Spleen (tissue), 11 donors: ENCODE measurements at regions not wholly inside any gene's neighbourhood (a gene's known extent, or its start where the extent isn't known, plus 50 kb on each side); places are given as distances from the start of the nearest gene placed in this dataset.
"Not testable (repeated sequence)": the region's sequence is repeated elsewhere in the genome, so short reads cannot be mapped to it uniquely, and the experiment has no call there.

ENCODE experiments used
- DNase-seq: peaks from one replicate; pipeline ENCODE4 v3.0.0-alpha.2; 2020
- H3K27ac ChIP-seq, 8 donors: fragments of 200-600 bp; sonication (generic) in 7 of 8; 1 replicate in 4 of 8; 2 replicates in 4 of 8; pipeline versions ENCODE4 v1.5.0 to v1.8.0; 2016 to 2021; ENCODE audit warnings: inconsistent platforms in 4 of 8, mild to moderate bottlenecking in 4 of 8, moderate library complexity in 1 of 8
- H3K27me3 ChIP-seq, 7 donors: fragments of 200-600 bp; sonication (generic) in 6 of 7; replicated peaks in 1 of 7; 1 replicate in 4 of 7; 2 replicates in 3 of 7; pipeline versions ENCODE4 v1.5.0 to v1.8.0; 2016 to 2021; ENCODE audit warnings: inconsistent platforms in 3 of 7, mild to moderate bottlenecking in 1 of 7
- H3K36me3 ChIP-seq, 6 donors: fragments of 200-600 bp; sonication (generic) in 5 of 6; 1 replicate in 4 of 6; 2 replicates in 2 of 6; pipeline versions ENCODE4 v1.5.0 to v1.8.0; 2016 to 2021; ENCODE audit warnings: inconsistent platforms in 2 of 6
- H3K4me1 ChIP-seq, 6 donors: fragments of 200-600 bp; sonication (generic) in 5 of 6; 1 replicate in 3 of 6; 2 replicates in 3 of 6; pipeline versions ENCODE4 v1.5.0 to v1.8.0; 2016 to 2021; ENCODE audit warnings: inconsistent platforms in 3 of 6
- H3K4me3 ChIP-seq, 8 donors: fragments of 200-600 bp; sonication (generic) in 7 of 8; 1 replicate in 4 of 8; 2 replicates in 4 of 8; pipeline versions ENCODE4 v1.5.0 to v1.8.0; 2016 to 2021; ENCODE audit warnings: inconsistent platforms in 4 of 8, mild to moderate bottlenecking in 4 of 8, moderate library complexity in 2 of 8
- H3K9me3 ChIP-seq, 8 donors: fragments of 200-600 bp; sonication (generic) in 7 of 8; 1 replicate in 4 of 8; 2 replicates in 4 of 8; pipeline versions ENCODE4 v1.5.0 to v1.8.0; 2016 to 2021; ENCODE audit warnings: inconsistent platforms in 4 of 8
- CTCF ChIP-seq, 11 experiments: fragments of 200-600 bp in 7 of 11; fragments of 450-650 bp in 4 of 11; sonication (generic) in 4 of 11; IDR thresholded peaks in 8 of 11; conservative IDR thresholded peaks in 3 of 11; 1 replicate in 7 of 11; 2 replicates in 4 of 11; pipeline versions ENCODE4 v1.4.0 to v1.8.0; 2016 to 2021; ENCODE audit warnings: antibody characterized with exemption in 11 of 11, inconsistent platforms in 4 of 11, mild to moderate bottlenecking in 1 of 11
- POLR2A ChIP-seq, 3 donors: fragments of 450-650 bp; IDR thresholded peaks; one replicate each; pipeline ENCODE4 v1.5.1; 2017; ENCODE audit warnings: antibody characterized with exemption in 3 of 3, mild to moderate bottlenecking in 1 of 3
- POLR2AphosphoS5 ChIP-seq, 3 donors: sonication (generic); formaldehyde crosslinking; IDR thresholded peaks; one replicate each; pipeline ENCODE4 v1.5.1; 2017; ENCODE audit warnings: antibody characterized with exemption in 3 of 3
- WGBS, 5 donors: extraction: QIAGEN DNeasy Blood & Tissue Kit in 3 of 5; methylation state at CpG; one replicate each; pipeline versions ENCODE4 v1.1.5 to v1.1.7; 2013 to 2018; 5-methylcytosine and 5-hydroxymethylcytosine counted together
- intact Hi-C: fragments of 100-400 bp; cut with DNase I; formaldehyde crosslinking; loops from one replicate; pipeline ENCODE4 v1.15.0; 2023; ENCODE audit warnings: low total_unique reads
- donor health status: healthy with polysubstance abuse.
- donor health status: DM: no; HTN: no; CAD: no; lungs with moderate emphysema.
- donor health status: DM: no; HTN: no; CAD: no.
- donor health status: Bipolar disorder and iron deficiency.
- donor health status: healthy.
- donor health status: DM: no; HTN: no; CAD: no.
- donor health status: DM: yes; HTN: yes; CAD: no.

DNA sequence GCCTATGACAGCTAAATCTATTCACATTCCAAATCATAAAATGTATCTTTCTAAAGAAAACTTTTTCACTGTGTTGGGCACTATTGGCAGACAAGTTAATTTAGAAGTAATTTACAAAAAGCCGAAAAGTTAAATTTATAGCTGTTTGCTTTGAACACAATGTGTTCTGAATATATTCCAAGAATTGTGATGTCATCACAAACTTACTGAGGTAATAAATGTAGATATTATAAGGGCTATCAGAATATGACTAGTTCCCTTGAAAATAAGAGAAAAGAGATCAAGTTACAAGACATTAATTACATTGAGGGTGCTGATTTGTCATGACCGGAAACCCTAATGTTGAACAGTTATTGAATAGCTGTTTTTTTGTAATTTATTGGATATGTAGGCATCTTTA lies 153.9 kb upstream of the SCN7A start:
- no peak for DNase-seq
- TF ChIP-seq CTCF (IDR thresholded peaks at IDR 0.05 in 8 of 11, conservative IDR thresholded peaks at IDR 0.05 in 3 of 11) (no peak), POLR2A (IDR thresholded peaks at IDR 0.05) (no peak), POLR2AphosphoS5 (IDR thresholded peaks at IDR 0.05) (no peak)
- Histone ChIP-seq H3K27me3 (no peaks in the 10 kb centered on the region), H3K27ac (no peak overlapping the region), H3K4me3 (no peak overlapping the region), H3K4me1 (no peaks in the 10 kb centered on the region), H3K9me3 (peaks cover 0 to 10% (median 0%) of the 10 kb centered on the region in 8 donors), H3K36me3 (no peaks in the 10 kb centered on the region)
- intact Hi-C loops = no loop called here
- WGBS, 5 donors = 59 to 95% (median 77%) methylated on average over 2 of the region's 2 CpGs

GRCh38 chr2:166643980-166644379 lies 149.9 kb upstream of the SCN7A start:
- WGBS, 5 donors = 78 to 88% (median 85%) methylated on average over 1 of the region's 1 CpG
- peaks cover 0 to 15% (median 0%) of the 10 kb centered on the region in 8 donors for H3K9me3 ChIP-seq
- no peak overlapping the region for H3K27ac ChIP-seq
- no peaks in the 10 kb centered on the region for H3K36me3 ChIP-seq
- no peaks in the 10 kb centered on the region for H3K4me1 ChIP-seq
- H3K4me3 ChIP-seq = no peak overlapping the region
- TF ChIP-seq POLR2AphosphoS5 (IDR thresholded peaks at IDR 0.05) = no peak
- no peak for TF ChIP-seq CTCF (IDR thresholded peaks at IDR 0.05 in 8 of 11, conservative IDR thresholded peaks at IDR 0.05 in 3 of 11)
- no peak for TF ChIP-seq POLR2A (IDR thresholded peaks at IDR 0.05)
- intact Hi-C loops = no loop called here
- no peak for DNase-seq
- no peaks in the 10 kb centered on the region for H3K27me3 ChIP-seq

- H3K4me3 ChIP-seq, H3K27me3 ChIP-seq, H3K36me3 ChIP-seq, H3K27ac ChIP-seq, H3K4me1 ChIP-seq, DNase-seq, intact Hi-C loops: not testable (repeated sequence)
- H3K9me3 ChIP-seq = peaks cover 0 to 13% (median 0%) of the 10 kb centered on the region in 8 donors
- 87 to 96% (median 92%) methylated on average over 3 of the region's 3 CpGs for WGBS, 5 donors
Measured at GRCh38 chr2:166641516-166641915, 147.5 kb upstream of the SCN7A start.

GRCh38 chr2:166637051-166637450 lies 143.0 kb upstream of the SCN7A start:
- Histone ChIP-seq H3K27me3 (no peaks in the 10 kb centered on the region), H3K4me3 (no peak overlapping the region), H3K9me3 (peaks cover 0 to 9% (median 0%) of the 10 kb centered on the region in 8 donors), H3K36me3 (no peaks in the 10 kb centered on the region), H3K4me1 (no peaks in the 10 kb centered on the region), H3K27ac (no peak overlapping the region)
- TF ChIP-seq POLR2AphosphoS5 (IDR thresholded peaks at IDR 0.05) (no peak), CTCF (IDR thresholded peaks at IDR 0.05 in 8 of 11, conservative IDR thresholded peaks at IDR 0.05 in 3 of 11) (no peak), POLR2A (IDR thresholded peaks at IDR 0.05) (no peak)
- intact Hi-C loops = no loop called here
- 51 to 92% (median 75%) methylated on average over 1 of the region's 1 CpG for WGBS, 5 donors
- no peak for DNase-seq

- 79 to 93% (median 88%) methylated on average over 4 of the region's 4 CpGs for WGBS, 5 donors
- H3K27me3 ChIP-seq = no peaks in the 10 kb centered on the region
- H3K4me3 ChIP-seq = no peak overlapping the region
- DNase-seq = no peak
- intact Hi-C loops = no loop called here
- H3K4me1 ChIP-seq = no peaks in the 10 kb centered on the region
- no peaks in the 10 kb centered on the region for H3K9me3 ChIP-seq
- H3K27ac ChIP-seq = no peak overlapping the region
- H3K36me3 ChIP-seq = no peaks in the 10 kb centered on the region
- no peak for TF ChIP-seq POLR2A (IDR thresholded peaks at IDR 0.05)
- TF ChIP-seq CTCF (IDR thresholded peaks at IDR 0.05 in 8 of 11, conservative IDR thresholded peaks at IDR 0.05 in 3 of 11) = no peak
- no peak for TF ChIP-seq POLR2AphosphoS5 (IDR thresholded peaks at IDR 0.05)
Measured at GRCh38 chr2:166634706-166635105, 140.7 kb upstream of the SCN7A start.
